Activated naive CD8-positive, alpha-beta T cell treated with anti-CD3 and anti-CD28 coated beads, Interleukin-2, amount 10 ng/mL, durations not matched to agents 7 days and 5 days (primary cell): ENCODE measurements at regions not wholly inside any gene's neighbourhood (a gene's known extent, or its start where the extent isn't known, plus 50 kb on each side); places are given as distances from the start of the nearest gene placed in this dataset.

ENCODE experiments used
- ATAC-seq: fragments of 150-1000 bp; cut with Tn5 transposase; one replicate; pipeline ENCODE4 v1.10.0; 2021; ENCODE audit warnings: low read depth, moderate library complexity
- POLR2A ChIA-PET: fragments of 350-600 bp; sonication (Branson Sonifier 250); formaldehyde crosslinking; loops from one replicate; lab custom pipeline; 2021; ENCODE audit warnings: antibody characterized with exemption; lab: Charles Lee
- DNase-seq: peaks from one replicate; pipeline ENCODE4 v3.0.0; 2021
- H3K27ac Mint-ChIP-seq: one replicate; pipeline ENCODE4 v1.8.0; 2022; ENCODE audit warnings: mild to moderate bottlenecking, mixed read lengths
- H3K27me3 Mint-ChIP-seq: one replicate; pipeline ENCODE4 v1.8.0; 2022; ENCODE audit warnings: mild to moderate bottlenecking, moderate library complexity, mixed read lengths
- H3K36me3 Mint-ChIP-seq: one replicate; pipeline ENCODE4 v1.8.0; 2021; ENCODE audit warnings: mild to moderate bottlenecking, mixed read lengths
- H3K4me1 Mint-ChIP-seq: one replicate; pipeline ENCODE4 v1.8.0; 2021; ENCODE audit warnings: mixed read lengths
- H3K4me3 Mint-ChIP-seq: one replicate; pipeline ENCODE4 v1.8.0; 2022; ENCODE audit warnings: mild to moderate bottlenecking, moderate library complexity, mixed read lengths
- H3K9me3 Mint-ChIP-seq: one replicate; pipeline ENCODE4 v1.8.0; 2021; ENCODE audit warnings: mixed read lengths

GRCh38 chr5:43769571-43770355 is 166.8 kb downstream of the NNT start:
- H3K4me3 Mint-ChIP-seq, result no peak overlapping the region
- H3K27me3 Mint-ChIP-seq, result peaks cover 3% of the 10 kb centered on the region
- DNase-seq (no peak), ATAC-seq (no peak)
- H3K27ac Mint-ChIP-seq, result no peak overlapping the region
- POLR2A ChIA-PET, result interaction anchor here (0.7 kb wide), 1 partner anchor 1142 kb away, joined by 4 read pairs; no protein-coding TSS in a partner anchor
- peaks cover 6% of the 10 kb centered on the region for H3K4me1 Mint-ChIP-seq
- H3K36me3 Mint-ChIP-seq, result peaks cover 2% of the 10 kb centered on the region
- peaks cover 2% of the 10 kb centered on the region for H3K9me3 Mint-ChIP-seq
